Tibial artery (tissue), 4 donors: ENCODE measurements at regions not wholly inside any gene's neighbourhood (a gene's known extent, or its start where the extent isn't known, plus 50 kb on each side); places are given as distances from the start of the nearest gene placed in this dataset.

Source experiments
- DNase-seq, 2 donors: peaks; one replicate each; pipeline ENCODE4 v3.0.0-alpha.2; 2019
- H3K27ac ChIP-seq, 2 donors: fragments of 200-600 bp; sonication (generic) in 1 of 2; 1 replicate in 1 of 2; 2 replicates in 1 of 2; pipeline ENCODE4 v1.5.1; 2018 to 2019; ENCODE audit warnings: mild to moderate bottlenecking in 1 of 2
- H3K27me3 ChIP-seq, 2 donors: fragments of 200-600 bp; sonication (generic) in 1 of 2; one replicate each; pipeline versions ENCODE4 v1.5.1 to v1.6.0; 2016 to 2019
- H3K36me3 ChIP-seq, 3 donors: fragments of 200-600 bp; sonication (generic) in 2 of 3; one replicate each; pipeline ENCODE4 v1.5.1; 2016 to 2019; ENCODE audit warnings: mild to moderate bottlenecking in 2 of 3
- H3K4me1 ChIP-seq, 4 donors: fragments of 200-600 bp; sonication (generic) in 2 of 4; 1 replicate in 3 of 4; 2 replicates in 1 of 4; pipeline ENCODE4 v1.5.1; 2016 to 2019
- H3K4me3 ChIP-seq, 2 donors: fragments of 200-600 bp; sonication (generic) in 1 of 2; 1 replicate in 1 of 2; 2 replicates in 1 of 2; pipeline ENCODE4 v1.5.1; 2018 to 2019; ENCODE audit warnings: mild to moderate bottlenecking in 2 of 2
- H3K9me3 ChIP-seq, 3 donors: fragments of 200-600 bp; sonication (generic) in 1 of 3; one replicate each; pipeline ENCODE4 v1.5.1; 2016 to 2019
- CTCF ChIP-seq, 2 experiments: fragments of 200-600 bp in 1 of 2; fragments of 450-650 bp in 1 of 2; IDR thresholded peaks; one replicate each; pipeline ENCODE4 v1.5.1; 2017 to 2019; ENCODE audit warnings: antibody characterized with exemption in 2 of 2, mild to moderate bottlenecking in 1 of 2, moderate library complexity in 1 of 2
- intact Hi-C: fragments of 100-400 bp; cut with DNase I; formaldehyde crosslinking; loops from one replicate; pipeline ENCODE4 v1.15.0; 2023; ENCODE audit warnings: low total_unique reads

- no peaks in the 10 kb centered on the region for H3K9me3 ChIP-seq
- H3K4me1 ChIP-seq = peaks cover 0 to 23% (median 15%) of the 10 kb centered on the region in 4 donors
- no peaks in the 10 kb centered on the region for H3K36me3 ChIP-seq
- H3K4me3 ChIP-seq = no peak overlapping the region
- no peaks in the 10 kb centered on the region for H3K27me3 ChIP-seq
- intact Hi-C loops = loop anchor here (10.0 kb wide), 1 partner anchor 766 kb away; no protein-coding TSS in a partner anchor
- DNase-seq = no peak
- no peak for TF ChIP-seq CTCF (IDR thresholded peaks at IDR 0.05)
- no peak overlapping the region for H3K27ac ChIP-seq
Measured at GRCh38 chr6:163940705-163941623, 526.4 kb downstream of the QKI start.

- no peaks in the 10 kb centered on the region for H3K27me3 ChIP-seq
- peaks cover 0 to 11% (median 8%) of the 10 kb centered on the region in 4 donors for H3K4me1 ChIP-seq
- no peak overlapping the region for H3K27ac ChIP-seq
- H3K4me3 ChIP-seq = no peak overlapping the region
- intact Hi-C loops = no loop called here
- DNase-seq = no peak
- no peak for TF ChIP-seq CTCF (IDR thresholded peaks at IDR 0.05)
- H3K36me3 ChIP-seq = no peaks in the 10 kb centered on the region
- no peaks in the 10 kb centered on the region for H3K9me3 ChIP-seq
Measured at GRCh38 chr6:163937071-163937470, 522.6 kb downstream of the QKI start.

- no peaks in the 10 kb centered on the region for H3K9me3 ChIP-seq
- no peaks in the 10 kb centered on the region for H3K4me1 ChIP-seq
- TF ChIP-seq CTCF (IDR thresholded peaks at IDR 0.05) = no peak
- no peak for DNase-seq
- H3K36me3 ChIP-seq = no peaks in the 10 kb centered on the region
- no peak overlapping the region for H3K4me3 ChIP-seq
- intact Hi-C loops = no loop called here
- no peaks in the 10 kb centered on the region for H3K27me3 ChIP-seq
- H3K27ac ChIP-seq = no peak overlapping the region
Measured at GRCh38 chr6:163935158-163935762, 520.7 kb downstream of the QKI start.

GRCh38 chr6:163930012-163930411, 515.5 kb downstream of the QKI start:
- intact Hi-C loops = no loop called here
- H3K9me3 ChIP-seq = no peaks in the 10 kb centered on the region
- H3K4me1 ChIP-seq = no peaks in the 10 kb centered on the region
- no peaks in the 10 kb centered on the region for H3K27me3 ChIP-seq
- DNase-seq = no peak
- no peak overlapping the region for H3K4me3 ChIP-seq
- no peaks in the 10 kb centered on the region for H3K36me3 ChIP-seq
- TF ChIP-seq CTCF (IDR thresholded peaks at IDR 0.05) = no peak
- H3K27ac ChIP-seq = no peak overlapping the region

GRCh38 chr6:163929538-163929937, 515.0 kb downstream of the QKI start:
- H3K27me3 ChIP-seq = no peaks in the 10 kb centered on the region
- H3K36me3 ChIP-seq = no peaks in the 10 kb centered on the region
- intact Hi-C loops = no loop called here
- H3K9me3 ChIP-seq = no peaks in the 10 kb centered on the region
- no peak for TF ChIP-seq CTCF (IDR thresholded peaks at IDR 0.05)
- no peak overlapping the region for H3K4me3 ChIP-seq
- no peaks in the 10 kb centered on the region for H3K4me1 ChIP-seq
- DNase-seq = no peak
- H3K27ac ChIP-seq = no peak overlapping the region
